ENCODE measurements at regions not wholly inside any gene's neighbourhood (a gene's known extent, or its start where the extent isn't known, plus 50 kb on each side); places are given as distances from the start of the nearest gene placed in this dataset.
"Not testable (repeated sequence)": the region's sequence is repeated elsewhere in the genome, so short reads cannot be mapped to it uniquely, and the experiment has no call there.

GRCh38 chr15:24858183-24858582 is 96.6 kb upstream of the SNRPN start:
- not testable (repeated sequence) for TF ChIP-seq POLR2AphosphoS5 (IDR thresholded peaks at IDR 0.05; ENCODE audit: low read depth, low read length); SIN3A (IDR thresholded peaks at IDR 0.05; ENCODE audit: borderline replicate concordance, insufficient read depth, low read depth, low read length); REST (IDR thresholded peaks at IDR 0.05; ENCODE audit: insufficient read depth in 1 of 2, low read depth in 2 of 2, low read length in 1 of 2)
- TF ChIP-seq, protein P1, sequence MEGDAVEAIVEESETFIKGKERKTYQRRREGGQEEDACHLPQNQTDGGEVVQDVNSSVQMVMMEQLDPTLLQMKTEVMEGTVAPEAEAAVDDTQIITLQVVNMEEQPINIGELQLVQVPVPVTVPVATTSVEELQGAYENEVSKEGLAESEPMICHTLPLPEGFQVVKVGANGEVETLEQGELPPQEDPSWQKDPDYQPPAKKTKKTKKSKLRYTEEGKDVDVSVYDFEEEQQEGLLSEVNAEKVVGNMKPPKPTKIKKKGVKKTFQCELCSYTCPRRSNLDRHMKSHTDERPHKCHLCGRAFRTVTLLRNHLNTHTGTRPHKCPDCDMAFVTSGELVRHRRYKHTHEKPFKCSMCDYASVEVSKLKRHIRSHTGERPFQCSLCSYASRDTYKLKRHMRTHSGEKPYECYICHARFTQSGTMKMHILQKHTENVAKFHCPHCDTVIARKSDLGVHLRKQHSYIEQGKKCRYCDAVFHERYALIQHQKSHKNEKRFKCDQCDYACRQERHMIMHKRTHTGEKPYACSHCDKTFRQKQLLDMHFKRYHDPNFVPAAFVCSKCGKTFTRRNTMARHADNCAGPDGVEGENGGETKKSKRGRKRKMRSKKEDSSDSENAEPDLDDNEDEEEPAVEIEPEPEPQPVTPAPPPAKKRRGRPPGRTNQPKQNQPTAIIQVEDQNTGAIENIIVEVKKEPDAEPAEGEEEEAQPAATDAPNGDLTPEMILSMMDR (IDR thresholded peaks at IDR 0.05), result not testable (repeated sequence)

Measured in Panc1 (cell line).